ENCODE measurements at regions not wholly inside any gene's neighbourhood (a gene's known extent, or its start where the extent isn't known, plus 50 kb on each side); places are given as distances from the start of the nearest gene placed in this dataset.

DNA sequence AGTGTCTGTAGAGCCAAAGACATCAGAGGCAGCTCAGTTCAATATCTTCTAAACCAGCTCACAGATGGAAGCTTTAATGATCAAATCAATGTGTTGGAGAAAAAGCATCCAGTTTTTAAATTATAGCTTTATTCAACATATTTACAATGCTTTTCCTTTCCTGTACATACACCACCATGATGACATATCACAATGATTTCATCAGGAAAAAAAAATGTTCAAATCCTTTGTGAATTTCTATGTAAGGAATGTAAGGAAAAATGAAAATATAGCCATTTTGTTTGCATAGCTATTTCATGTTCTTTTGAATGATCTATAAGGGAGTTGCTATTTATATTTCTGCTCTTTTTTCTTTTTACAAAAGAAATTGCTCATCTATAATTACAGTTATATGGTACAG is 134.7 kb upstream of the CDH20 start:
- Histone ChIP-seq H3K79me1 (ENCODE audit: low read depth, low read length) (no peaks in the 10 kb centered on the region), H3K27me3 (replicated peaks in 1 of 4; ENCODE audit: control insufficient read depth in 3 of 4, extremely low read depth in 1 of 4, insufficient read depth in 3 of 4, low read length in 3 of 4) (no peaks in the 10 kb centered on the region)

More for the DNA sequence above, 134.7 kb upstream of the CDH20 start:
- no peak overlapping the region for H3K4me3 ChIP-seq (ENCODE audit: extremely low read depth in 1 of 4, insufficient read depth in 2 of 4, low read depth in 3 of 4, low read length in 4 of 4)
- DNase-seq (ENCODE audit: low read depth in 1 of 2, low spot score in 2 of 2) (no peak), FAIRE-seq (no peak)
- H3K18ac ChIP-seq (ENCODE audit: extremely low read depth, low read length) = no peak overlapping the region
- no peaks in the 10 kb centered on the region for H3K36me3 ChIP-seq (ENCODE audit: control insufficient read depth in 2 of 4, insufficient read depth in 4 of 4, low read length in 3 of 4)
- no peak overlapping the region for H4K5ac ChIP-seq (ENCODE audit: insufficient read length, low read depth, low read length)
- H2BK120ac ChIP-seq (replicated peaks; ENCODE audit: low read depth, low read length) = no peak overlapping the region
- no peak overlapping the region for H2AFZ ChIP-seq (ENCODE audit: low read length)
- no peak overlapping the region for H2BK5ac ChIP-seq (ENCODE audit: low read depth, low read length)
- TF ChIP-seq RBBP5 (IDR thresholded peaks at IDR 0.05; ENCODE audit: borderline replicate concordance, low read depth, low read length) (no peak), EP300 (IDR thresholded peaks at IDR 0.05; ENCODE audit: borderline replicate concordance in 1 of 2, low read depth in 2 of 2, low read length in 2 of 2) (no peak), KDM4A (IDR thresholded peaks at IDR 0.05; ENCODE audit: low read depth, low read length, severe bottlenecking) (no peak), ASH2L (IDR thresholded peaks at IDR 0.05; ENCODE audit: low read length) (no peak), BCL11A (IDR thresholded peaks at IDR 0.05; ENCODE audit: low read depth in 2 of 2, low read length in 2 of 2) (no peak), YY1 (IDR thresholded peaks at IDR 0.05; ENCODE audit: low read depth, low read length) (no peak), MAFK (IDR thresholded peaks at IDR 0.05; ENCODE audit: low read depth, low read length) (no peak), RXRA (IDR thresholded peaks at IDR 0.05; ENCODE audit: insufficient read depth, low read depth, low read length) (no peak), TEAD4 (IDR thresholded peaks at IDR 0.05; ENCODE audit: low read depth, low read length) (no peak), POLR2AphosphoS5 (IDR thresholded peaks at IDR 0.05; ENCODE audit: low read depth, low read length) (no peak), NANOG (IDR thresholded peaks at IDR 0.05; ENCODE audit: insufficient read depth, low read depth, low read length, poor library complexity, severe bottlenecking) (no peak), HDAC2 (IDR thresholded peaks at IDR 0.05; ENCODE audit: borderline replicate concordance in 1 of 2, low read depth in 2 of 2, low read length in 2 of 2) (no peak)
- TF ChIP-seq, protein P1, sequence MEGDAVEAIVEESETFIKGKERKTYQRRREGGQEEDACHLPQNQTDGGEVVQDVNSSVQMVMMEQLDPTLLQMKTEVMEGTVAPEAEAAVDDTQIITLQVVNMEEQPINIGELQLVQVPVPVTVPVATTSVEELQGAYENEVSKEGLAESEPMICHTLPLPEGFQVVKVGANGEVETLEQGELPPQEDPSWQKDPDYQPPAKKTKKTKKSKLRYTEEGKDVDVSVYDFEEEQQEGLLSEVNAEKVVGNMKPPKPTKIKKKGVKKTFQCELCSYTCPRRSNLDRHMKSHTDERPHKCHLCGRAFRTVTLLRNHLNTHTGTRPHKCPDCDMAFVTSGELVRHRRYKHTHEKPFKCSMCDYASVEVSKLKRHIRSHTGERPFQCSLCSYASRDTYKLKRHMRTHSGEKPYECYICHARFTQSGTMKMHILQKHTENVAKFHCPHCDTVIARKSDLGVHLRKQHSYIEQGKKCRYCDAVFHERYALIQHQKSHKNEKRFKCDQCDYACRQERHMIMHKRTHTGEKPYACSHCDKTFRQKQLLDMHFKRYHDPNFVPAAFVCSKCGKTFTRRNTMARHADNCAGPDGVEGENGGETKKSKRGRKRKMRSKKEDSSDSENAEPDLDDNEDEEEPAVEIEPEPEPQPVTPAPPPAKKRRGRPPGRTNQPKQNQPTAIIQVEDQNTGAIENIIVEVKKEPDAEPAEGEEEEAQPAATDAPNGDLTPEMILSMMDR (IDR thresholded peaks at IDR 0.05; ENCODE audit: control extremely low read depth in 1 of 3, insufficient read depth in 1 of 3, low read depth in 1 of 3, low read length in 3 of 3) = no peak
- no peaks in the 10 kb centered on the region for H3K23me2 ChIP-seq (ENCODE audit: low read depth, low read length)
- no peaks in the 10 kb centered on the region for H3K4me1 ChIP-seq (replicated peaks in 1 of 4; ENCODE audit: control insufficient read depth in 3 of 4, insufficient read depth in 4 of 4, low read length in 3 of 4)
- H3K23ac ChIP-seq (ENCODE audit: insufficient read length) = no peak overlapping the region
- no peak overlapping the region for H2BK12ac ChIP-seq (ENCODE audit: low read depth, low read length)
- no peak overlapping the region for H2BK20ac ChIP-seq (ENCODE audit: low read length)
- no peak overlapping the region for H3K14ac ChIP-seq (ENCODE audit: insufficient read length)
- CTCF ChIA-PET (ENCODE audit: partially characterized antibody) = interaction anchor here (0.6 kb wide), 1 partner anchor 396 kb away, joined by 3 read pairs; no protein-coding TSS in a partner anchor
- H3K4ac ChIP-seq (replicated peaks; ENCODE audit: insufficient read length, low read depth, low read length) = no peak overlapping the region
- no peak overlapping the region for H4K8ac ChIP-seq (ENCODE audit: extremely low read depth, insufficient read depth, low read length)
- H4K20me1 ChIP-seq (replicated peaks in 1 of 2; ENCODE audit: control insufficient read depth in 1 of 2, insufficient read depth in 2 of 2, low read length in 2 of 2) = no peaks in the 10 kb centered on the region
- H2AK5ac ChIP-seq (ENCODE audit: low read depth, low read length) = no peak overlapping the region
- POLR2A ChIA-PET (ENCODE audit: partially characterized antibody) = no interaction called here
- H3K27ac ChIP-seq (ENCODE audit: low read depth, low read length) = no peak overlapping the region
- no peaks in the 10 kb centered on the region for H3K79me2 ChIP-seq (ENCODE audit: control insufficient read depth in 1 of 2, insufficient read depth in 2 of 2, low read length in 2 of 2)
- H3K9me3 ChIP-seq (ENCODE audit: insufficient read depth in 2 of 2, low read depth in 1 of 2, low read length in 1 of 2) = no peaks in the 10 kb centered on the region
- no peak overlapping the region for H3K56ac ChIP-seq (replicated peaks; ENCODE audit: insufficient read length, low read depth, low read length)
- H3K4me2 ChIP-seq (ENCODE audit: insufficient read depth in 1 of 2, low read depth in 2 of 2, low read length in 2 of 2) = no peak overlapping the region
- no peak overlapping the region for H4K91ac ChIP-seq (replicated peaks; ENCODE audit: insufficient read length, low read length)
- H3K9ac ChIP-seq (replicated peaks in 1 of 4; ENCODE audit: extremely low read depth in 1 of 4, low read depth in 3 of 4, low read length in 3 of 4) = no peak overlapping the region
- no peak overlapping the region for H2BK15ac ChIP-seq (ENCODE audit: low read length)

All from H1 (cell line).